GM12878 (cell line): ENCODE measurements at regions not wholly inside any gene's neighbourhood (a gene's known extent, or its start where the extent isn't known, plus 50 kb on each side); places are given as distances from the start of the nearest gene placed in this dataset.

Experiments used
- ZBTB11 ChIP-seq: fragments of 450-650 bp; formaldehyde crosslinking; IDR thresholded peaks from 2 replicates; pipeline ENCODE4 v1.5.0; 2022; ENCODE audit warnings: mild to moderate bottlenecking, missing genetic modification characterization
- ZNF384 ChIP-seq: IDR thresholded peaks from 2 replicates; pipeline ENCODE4 v1.6.1; 2012; ENCODE audit warnings: low read depth, mild to moderate bottlenecking, low read length, improper control_type of control experiment, borderline replicate concordance

DNA sequence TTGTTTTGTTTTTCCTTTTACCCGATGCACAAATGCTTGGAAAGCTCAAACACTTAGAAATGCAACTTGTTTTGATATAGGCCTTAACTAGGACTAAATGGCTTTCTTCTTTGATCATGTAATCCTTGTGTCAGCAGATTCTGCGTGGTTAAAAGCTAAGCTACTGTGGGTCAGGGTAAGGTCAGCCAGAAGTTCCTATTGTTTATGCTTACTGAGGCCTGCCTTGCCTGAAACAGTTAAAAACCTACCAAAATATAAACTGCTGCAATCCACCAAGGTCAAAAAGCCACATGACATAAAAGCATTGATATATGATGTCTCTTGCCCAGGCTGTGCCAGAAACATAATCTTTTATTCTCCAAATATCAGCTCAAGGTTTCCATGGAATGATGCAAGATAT is 223.4 kb downstream of the FAM47B start (continued):
- TF ChIP-seq ZNF384 (no peak), ZBTB11 (CRISPR knock-in tag) (no peak)
